RWPE2 (cell line): ENCODE measurements at regions not wholly inside any gene's neighbourhood (a gene's known extent, or its start where the extent isn't known, plus 50 kb on each side); places are given as distances from the start of the nearest gene placed in this dataset.
"Not testable (repeated sequence)": the region's sequence is repeated elsewhere in the genome, so short reads cannot be mapped to it uniquely, and the experiment has no call there.

ENCODE experiments used
- ATAC-seq: fragments of 200-7000 bp; cut with Tn5 transposase; 3 replicates; pipeline ENCODE4 v1.9.1; 2021; ENCODE audit warnings: low read depth
- DNase-seq: peaks from one replicate; pipeline ENCODE4 v3.0.0-alpha.2; 2020; ENCODE audit warnings: low spot score
- H3K27ac ChIP-seq: fragments of 450-650 bp; 2 replicates; pipeline ENCODE4 v1.5.1; 2017; ENCODE audit warnings: mild to moderate bottlenecking; ENCODE audit not compliant: poor library complexity, severe bottlenecking
- H3K27me3 ChIP-seq: fragments of 250-450 bp; sonication (Bioruptor Pico); 2 replicates; pipeline ENCODE4 v1.5.1; 2021; ENCODE audit warnings: mild to moderate bottlenecking, moderate library complexity; ENCODE audit not compliant: insufficient read depth, poor library complexity, severe bottlenecking
- H3K36me3 ChIP-seq: fragments of 250-450 bp; sonication (Bioruptor Pico); 2 replicates; pipeline ENCODE4 v1.5.1; 2020; ENCODE audit warnings: low read depth, mild to moderate bottlenecking, moderate library complexity
- H3K4me1 ChIP-seq: fragments of 250-450 bp; sonication (Bioruptor Pico); 2 replicates; pipeline ENCODE4 v1.5.1; 2021; ENCODE audit warnings: mild to moderate bottlenecking, moderate library complexity; ENCODE audit not compliant: insufficient read depth, poor library complexity, severe bottlenecking
- H3K4me3 ChIP-seq: fragments of 250-450 bp; sonication (Bioruptor Pico); 2 replicates; pipeline ENCODE4 v1.5.1; 2021; ENCODE audit warnings: mild to moderate bottlenecking, moderate library complexity; ENCODE audit not compliant: severe bottlenecking
- H3K9me3 ChIP-seq: fragments of 250-450 bp; sonication (Bioruptor Pico); 2 replicates; pipeline ENCODE4 v1.5.1; 2021; ENCODE audit warnings: mild to moderate bottlenecking, moderate library complexity; ENCODE audit not compliant: severe bottlenecking
- TF ChIP-seq, protein P1 (sequence below): fragments of 450-650 bp; IDR thresholded peaks from one replicate; pipeline ENCODE4 v1.5.1; 2017; ENCODE audit warnings: mild to moderate bottlenecking, moderate library complexity; ENCODE audit not compliant: poor library complexity, severe bottlenecking

DNA sequence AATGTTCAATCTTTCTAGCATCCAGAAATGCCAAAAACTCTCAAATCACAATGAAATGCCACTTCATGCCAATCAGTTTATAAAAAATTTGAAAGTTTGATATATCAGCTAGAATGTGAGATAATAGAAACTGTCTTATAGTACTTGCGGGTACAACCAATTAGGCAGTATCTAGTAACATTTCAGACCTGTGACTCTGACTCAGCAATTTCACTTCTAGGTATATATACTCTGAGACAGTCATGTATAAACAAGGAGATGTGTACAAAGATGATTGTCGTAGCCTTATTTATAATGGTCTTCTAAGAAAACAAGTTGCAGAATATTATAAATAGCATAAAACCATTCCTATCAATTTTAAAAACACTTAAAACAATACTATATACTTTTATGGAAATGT lies 252.3 kb upstream of the PODXL start:
- no peaks in the 10 kb centered on the region for H3K4me1 ChIP-seq
- ATAC-seq (no peak), DNase-seq (no peak)
- TF ChIP-seq, protein P1, sequence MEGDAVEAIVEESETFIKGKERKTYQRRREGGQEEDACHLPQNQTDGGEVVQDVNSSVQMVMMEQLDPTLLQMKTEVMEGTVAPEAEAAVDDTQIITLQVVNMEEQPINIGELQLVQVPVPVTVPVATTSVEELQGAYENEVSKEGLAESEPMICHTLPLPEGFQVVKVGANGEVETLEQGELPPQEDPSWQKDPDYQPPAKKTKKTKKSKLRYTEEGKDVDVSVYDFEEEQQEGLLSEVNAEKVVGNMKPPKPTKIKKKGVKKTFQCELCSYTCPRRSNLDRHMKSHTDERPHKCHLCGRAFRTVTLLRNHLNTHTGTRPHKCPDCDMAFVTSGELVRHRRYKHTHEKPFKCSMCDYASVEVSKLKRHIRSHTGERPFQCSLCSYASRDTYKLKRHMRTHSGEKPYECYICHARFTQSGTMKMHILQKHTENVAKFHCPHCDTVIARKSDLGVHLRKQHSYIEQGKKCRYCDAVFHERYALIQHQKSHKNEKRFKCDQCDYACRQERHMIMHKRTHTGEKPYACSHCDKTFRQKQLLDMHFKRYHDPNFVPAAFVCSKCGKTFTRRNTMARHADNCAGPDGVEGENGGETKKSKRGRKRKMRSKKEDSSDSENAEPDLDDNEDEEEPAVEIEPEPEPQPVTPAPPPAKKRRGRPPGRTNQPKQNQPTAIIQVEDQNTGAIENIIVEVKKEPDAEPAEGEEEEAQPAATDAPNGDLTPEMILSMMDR, result no peak
- no peaks in the 10 kb centered on the region for H3K9me3 ChIP-seq
- peaks cover 29% of the 10 kb centered on the region for H3K27me3 ChIP-seq
- H3K36me3 ChIP-seq, result no peaks in the 10 kb centered on the region
- no peak overlapping the region for H3K4me3 ChIP-seq
- H3K27ac ChIP-seq, result no peak overlapping the region

DNA sequence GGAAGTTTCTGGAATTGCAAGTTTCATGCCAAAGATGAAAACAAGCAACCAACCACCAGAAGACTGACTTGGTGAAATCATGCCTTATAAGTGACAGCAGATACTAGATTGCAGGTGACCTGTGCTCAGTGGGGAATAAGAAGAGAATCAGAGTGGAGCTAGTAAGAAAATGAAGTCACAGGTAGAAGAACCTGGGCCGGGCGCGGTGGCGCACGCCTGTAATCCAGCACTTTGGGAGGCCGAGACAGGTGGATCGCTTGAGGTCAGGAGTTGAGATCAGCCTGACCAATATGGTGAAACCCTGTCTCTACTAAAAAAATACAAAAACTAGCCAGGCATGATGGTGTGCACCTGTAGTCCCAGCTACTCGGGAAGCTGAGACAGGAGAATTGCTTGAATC lies 251.7 kb upstream of the PODXL start:
- not testable (repeated sequence) for H3K9me3 ChIP-seq, H3K4me3 ChIP-seq, DNase-seq, ATAC-seq, H3K27ac ChIP-seq, H3K36me3 ChIP-seq, H3K4me1 ChIP-seq
- peaks cover 29% of the 10 kb centered on the region for H3K27me3 ChIP-seq

- DNase-seq, result no peak
- peaks cover 11% of the 10 kb centered on the region for H3K27me3 ChIP-seq
- TF ChIP-seq, protein P1, result no peak
- ATAC-seq, result no peak
- H3K27ac ChIP-seq, result no peak overlapping the region
- H3K4me3 ChIP-seq, result no peak overlapping the region
- no peaks in the 10 kb centered on the region for H3K9me3 ChIP-seq
- H3K36me3 ChIP-seq, result no peaks in the 10 kb centered on the region
- H3K4me1 ChIP-seq, result no peaks in the 10 kb centered on the region
These were observed 247.4 kb upstream of the PODXL start for GRCh38 chr7:131803816-131804215.

DNA sequence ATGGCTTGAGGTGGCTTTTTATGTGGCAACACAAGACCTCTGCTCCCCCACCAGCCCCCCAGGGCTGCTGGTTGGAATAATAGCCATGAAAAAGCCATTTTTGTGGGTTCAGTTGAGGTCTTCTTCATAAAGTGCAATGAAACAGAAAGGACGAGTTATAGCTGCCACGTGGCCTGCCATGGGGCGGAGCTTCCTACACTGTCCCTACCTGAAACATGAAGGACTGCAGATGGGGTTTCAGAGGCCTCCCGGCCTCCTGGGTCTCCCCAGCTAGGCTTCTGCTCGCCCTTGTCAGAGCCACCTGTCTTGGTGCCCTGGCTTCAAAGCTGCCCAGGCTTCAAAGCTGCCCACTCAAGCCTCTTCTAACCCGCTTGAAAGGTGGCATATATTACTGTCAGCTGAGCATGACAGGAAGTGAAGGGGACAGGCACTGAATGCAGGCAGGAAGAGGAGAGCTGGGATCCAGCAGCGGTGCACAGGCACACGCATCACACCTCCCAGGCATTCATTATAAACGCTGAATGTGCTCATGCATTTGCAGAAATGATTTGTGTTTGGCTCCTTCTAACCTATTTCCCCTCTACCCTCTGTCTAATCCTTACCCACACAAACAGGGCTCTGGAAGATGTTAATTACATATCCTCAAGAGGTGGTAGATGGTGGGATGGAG lies 245.9 kb upstream of the PODXL start:
- H3K9me3 ChIP-seq, result no peaks in the 10 kb centered on the region
- H3K4me1 ChIP-seq, result no peaks in the 10 kb centered on the region
- no peaks in the 10 kb centered on the region for H3K36me3 ChIP-seq
- H3K27me3 ChIP-seq, result peaks cover 9% of the 10 kb centered on the region
- TF ChIP-seq, protein P1, result no peak
- no peak overlapping the region for H3K4me3 ChIP-seq
- no peak overlapping the region for H3K27ac ChIP-seq
- ATAC-seq (no peak), DNase-seq (no peak)

DNA sequence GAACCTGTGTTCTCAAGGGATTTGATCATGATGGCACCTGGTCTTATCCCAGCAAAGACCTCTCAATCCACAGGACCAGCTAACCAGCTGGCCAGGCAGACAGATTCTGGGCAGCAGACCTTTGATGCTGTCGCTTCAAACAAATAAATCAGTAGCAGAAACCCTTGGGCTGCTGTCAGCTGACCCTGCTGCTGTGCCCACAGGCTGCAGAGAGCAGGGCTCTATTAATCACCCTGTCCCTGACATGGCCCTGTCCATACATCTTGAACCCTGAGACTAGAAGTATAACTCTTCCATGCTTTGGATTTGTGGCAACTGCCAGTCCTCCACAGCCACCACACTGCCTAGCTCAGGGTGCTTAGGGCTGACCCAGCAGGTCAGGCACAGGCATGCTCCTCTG lies 244.1 kb upstream of the PODXL start:
- H3K9me3 ChIP-seq, result no peaks in the 10 kb centered on the region
- H3K36me3 ChIP-seq, result no peaks in the 10 kb centered on the region
- H3K4me1 ChIP-seq, result no peaks in the 10 kb centered on the region
- H3K27me3 ChIP-seq, result no peaks in the 10 kb centered on the region
- DNase-seq (no peak), ATAC-seq (no peak)
- H3K27ac ChIP-seq, result no peak overlapping the region
- TF ChIP-seq, protein P1, result no peak
- no peak overlapping the region for H3K4me3 ChIP-seq
